Hepatocyte (in vitro differentiated cells): ENCODE measurements at regions not wholly inside any gene's neighbourhood (a gene's known extent, or its start where the extent isn't known, plus 50 kb on each side); places are given as distances from the start of the nearest gene placed in this dataset.

ENCODE experiments used
- DNase-seq: peaks from one replicate; pipeline ENCODE4 v3.0.0-alpha.2; 2016; ENCODE audit warnings: low spot score
- H2AFZ ChIP-seq: fragments of 200-600 bp; sonication (generic); 2 replicates; pipeline ENCODE4 v1.6.0; 2016; ENCODE audit warnings: antibody characterized with exemption, mild to moderate bottlenecking
- H3K27ac ChIP-seq: fragments of 200-600 bp; sonication (generic); 2 replicates; pipeline ENCODE4 v1.5.1; 2016; ENCODE audit warnings: mild to moderate bottlenecking
- H3K27me3 ChIP-seq: fragments of 200-600 bp; sonication (generic); 2 replicates; pipeline ENCODE4 v1.6.1; 2016
- H3K36me3 ChIP-seq: fragments of 200-600 bp; sonication (generic); replicated peaks from 2 replicates; pipeline ENCODE4 v1.5.1; 2016; ENCODE audit warnings: low read depth; ENCODE audit not compliant: insufficient read depth
- H3K4me1 ChIP-seq: fragments of 200-600 bp; sonication (generic); 2 replicates; pipeline ENCODE4 v1.5.1; 2016; ENCODE audit warnings: mild to moderate bottlenecking, moderate library complexity; ENCODE audit not compliant: insufficient read depth
- H3K4me2 ChIP-seq: fragments of 200-600 bp; sonication (generic); 2 replicates; pipeline ENCODE4 v1.6.0; 2016
- H3K4me3 ChIP-seq: fragments of 200-600 bp; sonication (generic); 2 replicates; pipeline ENCODE4 v1.5.1; 2016; ENCODE audit warnings: mild to moderate bottlenecking
- H3K79me2 ChIP-seq: fragments of 200-600 bp; sonication (generic); 2 replicates; pipeline ENCODE4 v1.6.0; 2017; ENCODE audit warnings: mild to moderate bottlenecking
- H3K9me2 ChIP-seq: fragments of 200-600 bp; sonication (generic); replicated peaks from 2 replicates; pipeline ENCODE4 v1.6.0; 2017; ENCODE audit warnings: mild to moderate bottlenecking; ENCODE audit not compliant: insufficient read depth
- H3K9me3 ChIP-seq: fragments of 200-600 bp; sonication (generic); 2 replicates; pipeline ENCODE4 v1.5.1; 2016; ENCODE audit warnings: low read depth, mild to moderate bottlenecking
- H4K20me1 ChIP-seq: fragments of 200-600 bp; sonication (generic); 2 replicates; pipeline ENCODE4 v1.6.0; 2016; ENCODE audit warnings: mild to moderate bottlenecking; ENCODE audit not compliant: insufficient read depth, poor library complexity, severe bottlenecking
- EZH2 ChIP-seq: fragments of 200-600 bp; sonication (generic); IDR thresholded peaks from 2 replicates; pipeline ENCODE4 v1.6.1; 2016; ENCODE audit warnings: antibody characterized with exemption, mild to moderate bottlenecking, borderline replicate concordance
- EZH2phosphoT487 ChIP-seq: fragments of 200-600 bp; sonication (generic); IDR thresholded peaks from one replicate; pipeline ENCODE4 v1.6.1; 2018; ENCODE audit warnings: antibody characterized with exemption, mild to moderate bottlenecking, low read depth, moderate library complexity; ENCODE audit not compliant: unreplicated experiment, severe bottlenecking
- WGBS: methylation state at CpG from one replicate; pipeline ENCODE4 v1.1.6; 2016; ENCODE audit warnings: low lambda C conversion rate; ENCODE audit errors: missing lambda C conversion rate; 5-methylcytosine and 5-hydroxymethylcytosine counted together
- TF ChIP-seq, protein P1 (sequence below): fragments of 200-600 bp; sonication (generic); IDR thresholded peaks from 2 replicates; pipeline ENCODE4 v1.5.1; 2016; ENCODE audit warnings: antibody characterized with exemption, mild to moderate bottlenecking; ENCODE audit not compliant: poor library complexity

GRCh38 chr1:164967300-164967699, 389.2 kb downstream of the LMX1A start:
- Histone ChIP-seq H3K4me2 (no peak overlapping the region), H3K9me3 (no peaks in the 10 kb centered on the region), H3K27ac (no peak overlapping the region), H4K20me1 (no peaks in the 10 kb centered on the region), H3K36me3 (no peaks in the 10 kb centered on the region), H3K79me2 (no peaks in the 10 kb centered on the region), H3K4me3 (no peak overlapping the region), H3K9me2 (no peaks in the 10 kb centered on the region), H3K4me1 (no peaks in the 10 kb centered on the region), H3K27me3 (no peaks in the 10 kb centered on the region), H2AFZ (no peak overlapping the region)
- no peak for DNase-seq
- no peak for TF ChIP-seq EZH2phosphoT487
- no peak for TF ChIP-seq EZH2
- TF ChIP-seq, protein P1, sequence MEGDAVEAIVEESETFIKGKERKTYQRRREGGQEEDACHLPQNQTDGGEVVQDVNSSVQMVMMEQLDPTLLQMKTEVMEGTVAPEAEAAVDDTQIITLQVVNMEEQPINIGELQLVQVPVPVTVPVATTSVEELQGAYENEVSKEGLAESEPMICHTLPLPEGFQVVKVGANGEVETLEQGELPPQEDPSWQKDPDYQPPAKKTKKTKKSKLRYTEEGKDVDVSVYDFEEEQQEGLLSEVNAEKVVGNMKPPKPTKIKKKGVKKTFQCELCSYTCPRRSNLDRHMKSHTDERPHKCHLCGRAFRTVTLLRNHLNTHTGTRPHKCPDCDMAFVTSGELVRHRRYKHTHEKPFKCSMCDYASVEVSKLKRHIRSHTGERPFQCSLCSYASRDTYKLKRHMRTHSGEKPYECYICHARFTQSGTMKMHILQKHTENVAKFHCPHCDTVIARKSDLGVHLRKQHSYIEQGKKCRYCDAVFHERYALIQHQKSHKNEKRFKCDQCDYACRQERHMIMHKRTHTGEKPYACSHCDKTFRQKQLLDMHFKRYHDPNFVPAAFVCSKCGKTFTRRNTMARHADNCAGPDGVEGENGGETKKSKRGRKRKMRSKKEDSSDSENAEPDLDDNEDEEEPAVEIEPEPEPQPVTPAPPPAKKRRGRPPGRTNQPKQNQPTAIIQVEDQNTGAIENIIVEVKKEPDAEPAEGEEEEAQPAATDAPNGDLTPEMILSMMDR = no peak

DNA sequence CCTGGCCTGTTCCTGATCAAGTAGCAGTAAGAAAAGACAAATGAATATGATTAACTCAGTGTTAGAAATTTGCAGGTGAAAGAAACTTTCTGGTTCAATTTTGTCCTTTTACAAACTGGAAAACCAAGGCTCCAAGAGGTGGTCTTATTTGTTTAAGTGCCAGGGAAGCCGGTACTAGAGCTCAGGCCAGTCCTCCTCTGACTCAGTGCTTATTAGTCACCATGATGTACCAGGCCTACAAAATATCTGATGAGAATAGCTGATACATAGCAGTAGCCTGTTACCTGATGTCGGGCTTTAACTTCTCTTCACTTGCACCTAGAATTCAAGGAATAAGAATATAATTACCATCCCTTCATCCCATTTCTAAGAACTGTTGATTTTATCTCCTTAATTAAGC, 394.8 kb downstream of the LMX1A start:
- H4K20me1 ChIP-seq = no peaks in the 10 kb centered on the region
- WGBS = 88% methylated on average over 2 of the region's 2 CpGs

GRCh38 chr1:164958982-164959768, 397.3 kb downstream of the LMX1A start:
- H4K20me1 ChIP-seq = no peaks in the 10 kb centered on the region
- no peak overlapping the region for H3K4me3 ChIP-seq
- H3K79me2 ChIP-seq = no peaks in the 10 kb centered on the region
- H3K4me2 ChIP-seq = no peak overlapping the region
- no peak overlapping the region for H3K27ac ChIP-seq
- H3K9me3 ChIP-seq = no peaks in the 10 kb centered on the region
- no peak for DNase-seq
- no peaks in the 10 kb centered on the region for H3K36me3 ChIP-seq
- H2AFZ ChIP-seq = no peak overlapping the region
- 66% methylated on average over 6 of the region's 6 CpGs for WGBS
- no peaks in the 10 kb centered on the region for H3K27me3 ChIP-seq
- H3K4me1 ChIP-seq = no peaks in the 10 kb centered on the region
- TF ChIP-seq EZH2 (no peak), EZH2phosphoT487 (no peak)
- TF ChIP-seq, protein P1 = no peak
- H3K9me2 ChIP-seq = no peaks in the 10 kb centered on the region

More for the DNA sequence above, 394.8 kb downstream of the LMX1A start:
- Histone ChIP-seq H3K4me3 (no peak overlapping the region), H3K27ac (no peak overlapping the region), H3K27me3 (no peaks in the 10 kb centered on the region), H3K9me2 (no peaks in the 10 kb centered on the region), H3K79me2 (no peaks in the 10 kb centered on the region), H3K4me1 (no peaks in the 10 kb centered on the region), H2AFZ (no peak overlapping the region), H3K36me3 (no peaks in the 10 kb centered on the region), H3K9me3 (no peaks in the 10 kb centered on the region), H3K4me2 (no peak overlapping the region)
- TF ChIP-seq EZH2phosphoT487 (no peak), EZH2 (no peak)
- TF ChIP-seq, protein P1 = no peak
- DNase-seq = no peak
